Fibroblast of upper back skin (primary cell): ENCODE measurements at regions not wholly inside any gene's neighbourhood (a gene's known extent, or its start where the extent isn't known, plus 50 kb on each side); places are given as distances from the start of the nearest gene placed in this dataset.

ENCODE experiments used
- DNase-seq: peaks from one replicate; pipeline ENCODE4 v3.0.0-alpha.2; 2013

DNA sequence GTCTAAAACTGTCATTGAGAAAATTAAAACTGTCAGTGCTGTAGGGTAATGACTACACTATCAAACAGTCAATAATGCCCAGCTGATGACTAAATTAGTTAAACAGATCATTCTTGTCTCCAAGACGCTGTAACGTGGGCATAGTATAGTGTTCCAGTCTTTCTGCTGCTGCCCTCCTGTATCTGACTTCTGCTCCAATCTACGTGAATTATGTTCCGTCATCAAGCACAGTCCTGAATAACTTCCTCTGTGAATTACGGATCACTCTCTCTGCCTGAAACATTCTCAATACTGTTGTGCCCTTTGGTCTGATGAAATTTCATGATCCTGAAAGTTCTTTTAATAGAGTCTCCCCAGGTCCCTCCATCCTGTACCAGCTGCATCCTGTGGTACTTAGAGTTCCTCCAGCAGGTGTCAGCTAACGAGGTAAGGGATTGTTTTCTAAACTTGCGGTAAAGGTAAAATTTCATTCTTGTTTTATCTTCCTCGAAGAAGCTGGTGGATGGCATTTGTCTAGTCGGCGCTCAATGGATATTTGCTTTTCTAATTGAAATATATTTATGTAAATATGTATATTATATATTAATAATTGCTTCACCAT, 393.5 kb upstream of the ADARB2 start:
- DNase-seq = no peak

DNA sequence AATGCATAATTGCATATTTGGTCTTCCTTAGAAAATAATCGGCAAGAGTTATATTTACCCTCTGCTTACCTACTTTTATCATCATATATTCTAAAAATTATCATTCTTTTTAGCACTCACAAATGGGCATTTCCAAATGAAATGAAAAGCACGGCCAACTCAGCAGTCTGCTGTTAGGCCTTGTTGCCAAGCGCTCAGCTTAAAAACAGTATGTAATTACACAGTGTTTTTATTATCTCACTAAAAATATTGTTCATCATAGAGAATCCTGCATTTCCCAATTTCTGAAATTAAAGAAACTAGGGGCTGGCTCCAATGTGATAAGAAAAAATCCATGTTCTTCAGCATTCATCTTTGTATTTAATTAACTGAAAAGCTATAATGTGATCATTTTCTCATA, 391.7 kb upstream of the ADARB2 start:
- no peak for DNase-seq

GRCh38 chr10:2124135-2124534, 386.8 kb upstream of the ADARB2 start:
- DNase-seq = no peak

- peak; percentile 9 for DNase-seq
These were observed 385.3 kb upstream of the ADARB2 start for GRCh38 chr10:2122431-2123124.

GRCh38 chr10:2121929-2122328, 384.6 kb upstream of the ADARB2 start:
- DNase-seq = no peak

DNA sequence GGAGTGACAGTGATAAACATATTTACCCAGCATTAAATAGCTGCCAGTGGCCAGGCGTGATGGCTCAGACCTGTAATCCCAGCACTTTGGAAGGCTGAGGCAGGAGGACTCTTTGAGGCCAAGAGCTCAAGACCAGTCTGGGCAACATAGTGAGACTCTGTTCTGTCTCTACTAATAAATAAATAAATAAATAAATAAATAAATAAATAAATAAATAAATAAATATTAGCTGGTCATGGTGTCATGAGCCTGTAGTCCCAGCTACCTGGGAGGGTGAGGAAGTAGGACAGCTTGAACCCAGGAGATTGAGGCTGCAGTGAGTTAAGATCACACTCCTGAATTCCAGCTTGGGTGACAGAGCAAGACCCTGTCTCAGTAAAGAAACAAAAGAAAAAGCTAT, 384.0 kb upstream of the ADARB2 start:
- no peak for DNase-seq

DNA sequence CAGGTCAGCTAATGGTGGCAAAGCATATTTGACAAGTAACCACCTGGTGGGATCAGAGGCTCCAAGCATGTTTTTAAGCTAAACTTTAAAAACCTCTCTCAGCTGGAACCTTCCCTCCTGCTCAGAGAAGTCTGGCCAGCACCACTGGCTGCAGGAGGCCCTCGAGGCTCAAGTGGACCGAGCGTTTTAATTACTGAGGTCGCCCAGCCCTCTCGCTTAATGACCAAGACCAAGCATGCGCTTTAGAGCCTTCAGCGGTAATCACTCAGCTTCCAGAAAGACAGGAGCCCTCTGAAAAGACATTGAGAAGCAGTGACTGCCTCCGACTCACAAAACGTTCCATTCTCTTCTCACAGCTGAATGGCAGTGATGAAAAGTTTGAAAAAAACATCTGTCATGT, 383.4 kb upstream of the ADARB2 start:
- no peak for DNase-seq

GRCh38 chr10:2119316-2119715, 382.0 kb upstream of the ADARB2 start:
- DNase-seq = peak; percentile 20

- DNase-seq = no peak
These were observed 380.9 kb upstream of the ADARB2 start for GRCh38 chr10:2118201-2118600.

GRCh38 chr10:2117641-2118040, 380.3 kb upstream of the ADARB2 start:
- no peak for DNase-seq

DNA sequence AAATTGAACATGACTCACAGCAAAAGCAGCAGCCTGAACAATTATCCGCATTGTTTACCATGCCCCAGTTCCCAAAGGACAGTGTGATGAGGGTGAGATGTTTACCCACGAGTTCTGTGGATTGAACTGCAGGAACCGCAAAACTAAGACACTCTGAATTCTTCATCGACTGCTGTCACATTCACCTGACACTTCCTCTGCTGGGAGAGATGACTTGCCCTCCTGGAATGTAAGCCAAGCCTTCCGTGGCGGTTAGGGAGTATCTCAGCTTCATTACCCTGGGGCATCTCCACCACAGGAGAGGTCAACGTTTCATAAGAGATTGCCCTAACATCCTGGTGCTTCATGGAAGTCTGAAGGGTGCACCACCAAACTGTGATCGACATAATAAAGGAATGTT, 374.6 kb upstream of the ADARB2 start:
- DNase-seq = peak; percentile 43

DNA sequence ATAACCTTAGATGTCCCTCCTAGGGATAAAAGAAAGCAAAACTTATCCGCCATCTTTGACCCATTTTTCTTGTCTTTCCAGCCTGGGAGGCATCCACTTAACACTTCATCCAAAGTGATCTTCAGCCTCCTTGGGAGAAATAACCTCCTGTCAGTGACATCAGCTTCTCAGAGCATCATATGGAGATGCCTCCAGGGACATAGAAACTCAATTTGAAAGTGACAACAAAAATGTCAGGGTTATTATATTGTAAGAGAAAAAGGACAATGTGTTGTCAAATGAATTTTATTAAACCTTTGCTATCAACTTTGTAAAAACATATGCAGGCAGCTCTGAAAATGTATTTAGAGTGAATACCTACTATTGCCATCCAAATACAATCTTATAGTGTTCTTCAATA, 371.2 kb upstream of the ADARB2 start:
- no peak for DNase-seq

DNA sequence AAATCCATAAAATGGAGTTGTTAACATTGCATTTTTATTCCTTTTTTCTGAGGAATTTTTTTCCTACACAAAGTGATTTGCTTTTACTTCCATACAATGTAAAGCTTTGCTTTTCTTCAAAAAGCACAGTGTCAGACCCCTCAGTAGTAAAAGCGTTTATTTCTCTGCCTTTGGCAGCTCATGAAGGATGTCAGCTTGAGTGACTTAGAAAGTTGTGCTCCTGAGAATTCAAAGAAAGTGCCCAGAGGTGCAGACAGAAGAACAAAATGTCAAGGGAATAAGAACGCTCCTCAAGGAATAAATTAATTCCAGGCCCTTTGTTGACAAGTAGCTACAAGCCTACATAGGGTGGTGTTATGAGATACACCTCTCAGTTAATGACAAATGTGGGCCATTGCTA, 369.3 kb upstream of the ADARB2 start:
- no peak for DNase-seq

DNA sequence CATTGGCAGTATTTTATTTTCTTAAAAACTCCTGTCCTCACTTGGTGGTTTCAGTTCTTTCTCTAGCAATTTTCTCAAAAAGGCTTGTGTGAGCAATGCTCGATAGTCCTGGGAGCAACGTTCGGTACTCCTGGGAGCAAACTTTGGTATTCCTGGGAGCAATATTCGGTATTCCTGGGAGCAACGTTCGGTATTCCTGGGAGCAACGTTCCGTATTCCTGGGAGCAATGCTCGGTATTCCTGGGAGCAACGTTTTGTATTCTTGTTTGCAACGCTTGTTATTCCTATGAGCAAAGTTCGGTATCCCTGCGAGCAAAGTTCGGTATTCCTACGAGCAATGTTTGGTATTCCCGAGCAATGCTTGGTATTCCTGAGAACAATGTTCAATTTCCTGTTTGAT, 362.0 kb upstream of the ADARB2 start:
- DNase-seq = no peak

DNA sequence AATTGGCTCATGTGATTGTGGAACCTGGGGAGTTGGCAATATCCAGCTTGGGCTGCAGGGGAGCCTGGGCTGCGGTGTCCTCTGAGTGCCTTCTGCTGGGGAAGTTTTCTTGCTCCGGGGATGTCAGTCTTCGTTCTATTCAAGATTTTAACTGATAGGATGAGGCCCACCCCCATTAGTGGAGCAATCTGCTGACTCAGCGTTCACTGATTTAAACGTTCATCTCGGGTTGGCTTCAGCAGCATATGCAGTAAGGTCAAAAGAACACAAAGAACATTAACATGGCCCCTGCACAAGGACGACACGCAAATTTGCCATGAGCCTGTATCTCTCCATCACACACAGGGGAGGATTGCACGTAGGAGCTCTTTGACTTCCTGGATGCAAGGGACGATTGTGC, 360.6 kb upstream of the ADARB2 start:
- no peak for DNase-seq

DNA sequence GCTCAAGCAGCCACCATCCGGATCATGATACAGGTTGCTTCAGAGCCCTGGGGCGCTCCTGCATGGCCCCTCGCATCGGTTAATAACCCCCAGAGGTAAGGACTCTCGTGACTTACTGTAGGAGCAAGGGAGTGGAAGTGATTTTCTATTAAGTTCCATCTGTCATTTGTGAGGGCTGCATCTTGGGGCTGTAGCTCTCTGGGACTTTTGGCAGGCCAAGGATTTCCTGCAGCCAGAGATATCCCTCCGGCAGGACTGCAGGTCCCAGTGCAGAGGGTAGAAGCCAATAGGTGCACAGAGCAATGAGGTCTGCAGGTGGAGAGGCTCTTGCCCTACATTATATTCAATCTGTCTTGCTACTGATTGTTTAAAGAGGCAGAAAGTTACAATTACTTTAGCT, 356.8 kb upstream of the ADARB2 start:
- no peak for DNase-seq

DNA sequence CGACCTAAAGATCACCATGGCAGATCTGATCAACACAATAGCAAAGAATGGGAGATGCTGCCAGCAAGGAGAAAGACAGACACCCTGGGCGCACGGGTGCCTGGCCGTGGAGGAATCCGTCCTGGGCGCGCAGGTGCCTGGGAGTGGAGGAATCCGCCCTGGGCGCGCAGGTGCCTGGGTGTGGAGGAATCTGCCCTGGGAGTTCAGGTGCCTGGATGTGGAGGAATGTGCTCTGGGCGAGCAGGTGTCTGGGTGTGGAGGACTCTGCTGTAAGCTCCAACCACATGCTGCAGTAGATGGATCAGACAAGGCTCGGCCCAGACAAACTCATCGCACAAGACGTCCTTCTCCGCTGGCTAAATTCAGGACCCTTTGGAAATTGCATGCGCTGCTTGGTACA, 346.3 kb upstream of the ADARB2 start:
- no peak for DNase-seq

DNA sequence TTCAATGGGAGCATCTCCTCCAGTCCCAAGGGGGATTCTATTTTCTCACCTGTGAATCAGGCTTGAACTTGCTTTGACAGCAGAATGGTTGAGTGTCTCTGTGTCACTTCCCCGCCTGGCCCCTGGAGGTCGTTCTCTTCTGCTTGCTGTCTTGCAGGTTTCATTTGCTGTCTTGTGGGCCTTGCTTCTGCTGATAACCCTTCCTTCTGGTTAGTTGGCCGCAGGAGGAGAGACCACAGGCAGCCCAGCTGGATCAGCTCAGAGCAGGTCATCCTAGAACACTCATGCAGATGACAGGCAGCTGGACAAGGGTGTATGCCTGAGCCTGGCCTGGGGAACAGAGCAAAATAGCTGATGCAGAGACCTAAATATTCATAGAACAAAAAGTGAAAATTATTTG, 344.2 kb upstream of the ADARB2 start:
- DNase-seq = no peak

DNA sequence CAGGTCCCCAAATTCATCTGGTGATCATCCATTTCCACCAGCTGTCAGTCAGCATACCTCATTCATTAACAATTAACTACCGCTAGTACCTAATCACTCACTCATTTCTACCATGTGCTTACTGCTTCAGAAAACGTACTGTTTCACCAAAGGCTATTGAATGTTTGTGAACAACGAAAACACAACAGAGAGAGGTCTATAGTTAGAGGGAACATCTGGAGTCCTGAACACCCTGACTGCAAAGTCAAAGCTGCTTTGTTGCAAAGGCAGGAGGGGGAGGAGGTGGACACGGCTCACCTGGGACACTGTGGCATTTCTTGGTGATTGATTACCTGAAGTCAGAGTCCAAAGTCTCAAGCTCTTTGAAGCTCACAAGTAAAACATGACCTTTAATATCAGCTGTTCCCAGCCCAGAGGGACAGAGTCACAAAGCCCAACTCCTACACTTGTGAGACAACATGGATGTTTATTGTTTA, 342.3 kb upstream of the ADARB2 start:
- DNase-seq = no peak

GRCh38 chr10:2077231-2077630, 339.9 kb upstream of the ADARB2 start:
- no peak for DNase-seq

DNA sequence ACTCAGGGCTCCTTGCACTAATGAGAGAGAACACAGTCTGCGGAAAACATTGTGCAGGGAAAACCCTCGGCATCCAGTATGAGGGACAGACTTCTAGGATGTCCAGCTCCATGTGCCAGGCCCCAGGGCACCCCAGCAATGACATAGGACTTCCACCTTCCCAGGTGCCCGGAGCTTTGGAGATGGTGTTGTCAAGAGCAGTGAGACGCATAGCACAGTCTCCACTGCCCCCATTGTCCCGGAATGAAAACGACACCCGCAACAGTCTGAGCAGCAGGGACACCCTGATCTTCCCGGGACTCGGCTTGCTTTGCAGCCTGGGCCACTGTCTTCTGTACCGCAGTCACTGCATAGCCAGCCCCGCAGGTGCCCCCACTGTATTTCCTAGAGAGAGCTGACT, 339.2 kb upstream of the ADARB2 start:
- DNase-seq = no peak

- no peak for DNase-seq
These were observed 329.7 kb upstream of the ADARB2 start for GRCh38 chr10:2067015-2067414.

GRCh38 chr10:2054728-2055127, 317.4 kb upstream of the ADARB2 start:
- no peak for DNase-seq

- DNase-seq = no peak
These were observed 316.5 kb upstream of the ADARB2 start for GRCh38 chr10:2053805-2054204.

GRCh38 chr10:2051108-2051507, 313.8 kb upstream of the ADARB2 start:
- no peak for DNase-seq
